HG02678 (cell line): ENCODE measurements at regions not wholly inside any gene's neighbourhood (a gene's known extent, or its start where the extent isn't known, plus 50 kb on each side); places are given as distances from the start of the nearest gene placed in this dataset.
"Not testable (repeated sequence)": the region's sequence is repeated elsewhere in the genome, so short reads cannot be mapped to it uniquely, and the experiment has no call there.

Experiments
- ATAC-seq: cut with Tn5 transposase; IDR thresholded peaks from one replicate; pipeline ENCODE4 v1.9.1; 2021; ENCODE audit warnings: mild to moderate bottlenecking, moderate library complexity; ENCODE audit not compliant: unreplicated experiment

DNA sequence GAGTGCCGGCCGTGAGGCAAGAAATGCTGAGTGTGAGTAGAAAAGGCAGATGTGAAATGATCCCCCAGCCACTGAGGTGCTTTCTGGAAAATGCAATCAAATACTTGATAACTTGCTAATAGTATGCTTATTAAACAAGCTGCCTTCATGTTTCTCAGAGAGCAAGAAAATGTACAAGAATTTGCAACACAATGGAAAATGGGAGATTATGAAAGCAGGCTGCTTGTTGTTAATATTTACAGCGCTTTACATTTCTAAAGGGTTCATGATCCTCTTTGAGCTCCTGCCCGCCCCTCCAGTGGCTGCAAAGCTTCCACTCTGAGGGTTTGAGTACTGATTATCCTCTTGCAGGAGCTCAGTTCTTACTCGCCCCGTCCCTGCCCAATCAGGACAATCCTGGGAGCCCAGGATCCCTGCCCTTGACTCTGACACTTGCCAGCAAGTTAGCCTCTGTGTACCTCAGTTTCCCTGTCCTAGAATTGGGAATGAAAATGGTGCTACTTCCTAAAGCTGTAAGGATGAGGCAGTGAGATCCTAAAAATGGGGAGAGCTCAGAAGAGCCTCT is 645.1 kb downstream of the TBC1D22A start:
- ATAC-seq, result no peak

DNA sequence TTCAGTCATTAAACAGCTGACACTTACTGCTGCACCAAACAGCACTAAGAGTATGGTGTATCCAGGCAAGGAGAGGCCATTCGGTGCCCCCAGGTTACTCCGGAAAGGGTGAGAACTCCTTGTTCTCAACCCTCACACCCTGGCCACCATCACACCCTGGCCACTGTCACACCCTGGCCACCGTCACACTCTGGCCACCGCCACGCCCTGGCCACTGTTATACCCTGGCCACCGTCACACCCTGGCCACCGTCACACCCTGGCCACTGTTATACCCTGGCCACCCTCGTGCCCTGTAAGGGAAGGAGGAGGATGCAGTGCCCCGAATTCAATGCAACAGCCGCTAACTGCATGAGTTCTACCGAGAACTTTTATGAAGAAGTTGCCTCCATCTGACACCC is 644.4 kb downstream of the TBC1D22A start:
- ATAC-seq, result no peak

DNA sequence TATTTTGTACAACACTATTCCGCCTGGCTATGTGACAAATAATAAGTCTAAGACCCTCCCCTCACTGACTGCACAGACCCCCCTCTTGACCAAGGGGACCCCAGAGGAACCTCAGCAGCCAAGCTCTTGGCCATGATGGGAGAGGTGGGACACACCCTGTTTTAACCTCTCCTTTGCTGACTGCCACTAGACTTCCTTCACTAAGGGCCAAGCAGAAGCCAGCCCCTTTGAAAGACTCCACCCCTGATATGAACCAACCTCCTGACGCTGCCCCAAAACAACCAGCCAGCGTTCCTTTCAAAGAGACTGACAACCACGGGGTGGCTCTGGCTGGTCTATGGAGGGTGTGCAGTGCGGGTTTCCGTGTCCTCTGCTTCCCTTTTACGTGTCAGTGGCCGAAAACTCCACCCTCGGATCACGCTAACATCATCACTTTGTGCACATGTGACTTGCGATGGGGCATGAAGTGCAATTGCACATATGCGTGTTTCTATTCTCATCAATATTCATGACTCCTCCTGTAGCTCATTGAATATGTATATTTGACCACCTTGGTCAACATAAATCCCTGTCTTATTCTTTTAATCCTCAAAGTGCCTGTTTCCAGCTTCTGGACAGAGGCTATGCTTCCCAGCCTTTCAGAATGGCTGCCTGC is 643.9 kb downstream of the TBC1D22A start:
- no peak for ATAC-seq

- ATAC-seq, result not testable (repeated sequence)
Measured at GRCh38 chr22:47405222-47405621, 642.8 kb downstream of the TBC1D22A start.

DNA sequence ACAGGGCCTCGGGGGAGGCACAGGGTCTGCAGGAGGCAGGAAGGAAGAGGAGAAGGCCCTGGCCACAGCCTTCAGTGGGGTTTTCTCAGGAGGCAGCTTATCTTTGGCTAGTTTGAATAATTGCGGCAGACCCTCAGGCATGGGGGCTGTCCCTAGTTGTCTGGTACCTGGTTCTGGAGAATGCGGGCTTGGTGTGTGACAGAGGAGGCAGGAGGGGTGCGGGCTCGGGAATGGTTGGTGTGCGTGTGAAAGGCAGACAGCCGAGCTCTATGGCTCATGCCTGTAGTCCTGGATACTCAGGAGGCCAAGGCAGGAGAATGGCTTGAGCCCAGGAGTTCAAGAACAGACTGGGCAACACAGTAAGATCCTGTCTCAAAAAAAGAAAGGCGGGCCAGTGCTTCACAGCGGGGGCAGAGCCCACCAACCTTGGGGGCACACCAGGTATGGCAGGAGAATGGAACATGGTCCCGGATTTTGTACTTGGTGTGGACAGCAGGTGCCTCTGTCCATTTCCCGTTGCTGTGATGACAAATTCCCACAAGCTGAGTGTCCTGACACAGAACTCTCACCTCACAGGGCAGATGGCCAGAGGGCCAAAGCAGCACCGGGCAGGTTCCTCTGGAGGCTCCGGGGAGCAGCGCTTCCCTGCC is 640.6 kb downstream of the TBC1D22A start:
- ATAC-seq, result no peak

DNA sequence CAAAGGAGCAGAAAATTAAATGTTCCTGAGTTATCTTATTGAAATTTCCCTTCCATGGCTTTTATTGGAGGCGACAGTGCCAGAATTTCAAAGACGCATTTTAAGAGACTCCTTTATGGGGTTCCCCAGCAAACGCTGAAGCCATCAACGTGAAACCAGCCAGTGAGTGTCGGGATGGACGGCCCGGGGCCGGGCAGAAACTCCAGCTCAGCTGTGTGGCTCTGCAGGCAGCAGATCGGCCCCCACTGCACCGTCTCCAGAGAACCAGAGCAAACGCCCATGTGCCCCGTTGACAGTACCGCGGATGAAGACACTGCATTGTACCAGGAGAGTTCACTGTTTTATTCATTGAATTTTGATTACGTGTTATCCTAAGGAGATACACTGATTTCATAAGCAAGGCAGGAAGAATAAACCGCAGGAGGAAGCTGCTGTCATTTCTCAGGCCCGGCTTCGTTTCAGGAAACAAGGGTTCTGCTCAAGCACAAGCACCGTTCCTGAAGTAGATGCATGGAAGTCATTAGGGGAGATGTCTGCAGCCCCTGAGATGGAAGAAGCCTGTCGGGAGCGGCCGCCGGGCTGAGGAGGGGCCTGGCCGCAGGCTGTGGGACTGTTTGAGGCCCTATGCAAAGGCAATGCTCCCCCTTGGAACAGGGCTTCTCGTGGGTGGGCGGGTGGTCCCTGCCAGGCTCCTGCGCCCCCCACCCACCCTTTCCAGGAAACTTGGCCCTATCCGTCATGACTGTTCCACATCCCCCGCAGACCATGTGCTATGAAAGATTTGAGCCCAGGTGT is 639.7 kb downstream of the TBC1D22A start:
- ATAC-seq, result no peak

GRCh38 chr22:47401592-47401898 is 639.1 kb downstream of the TBC1D22A start:
- ATAC-seq, result no peak

DNA sequence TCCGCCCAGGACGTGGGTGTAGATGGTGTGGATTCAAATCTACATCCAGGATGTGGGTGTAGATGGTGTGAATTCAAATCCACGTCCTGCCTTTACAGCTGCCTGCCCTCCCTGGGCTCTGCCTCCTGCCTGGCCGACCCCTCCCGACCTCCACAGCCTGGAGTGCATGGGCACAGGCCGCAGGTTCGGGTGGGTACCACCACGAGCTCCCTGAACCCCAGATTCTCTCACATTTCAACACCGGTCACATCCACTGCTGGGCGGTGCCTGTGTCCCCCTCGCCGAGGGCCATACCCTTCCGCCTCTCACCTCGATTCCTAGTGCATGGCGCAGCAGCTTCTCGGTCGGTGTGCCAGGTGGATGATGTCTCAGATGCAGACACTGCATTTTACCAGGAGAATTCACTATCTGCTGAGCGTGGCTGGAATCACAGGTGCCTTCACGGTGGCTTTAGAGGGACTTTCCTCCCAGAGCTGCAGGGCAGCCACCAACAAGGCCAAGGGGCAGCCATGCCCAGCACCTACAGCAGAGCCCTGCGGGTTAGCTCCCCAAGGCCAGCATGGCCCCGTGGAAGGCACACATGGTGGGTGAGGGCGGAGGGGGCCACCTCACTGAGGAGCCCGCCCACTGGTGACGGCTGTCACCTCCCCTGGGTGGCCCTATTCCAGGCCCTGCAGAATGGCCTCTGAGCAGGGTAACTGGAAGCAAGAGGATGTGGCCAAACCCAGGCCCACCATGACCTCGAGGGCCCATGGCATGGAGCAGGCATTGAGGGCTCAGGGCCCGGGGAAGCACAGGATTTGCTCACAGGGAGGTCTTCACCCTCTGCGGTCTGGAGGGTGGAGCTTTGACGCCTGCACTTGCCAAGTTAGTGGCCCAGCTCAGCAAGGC is 638.5 kb downstream of the TBC1D22A start:
- ATAC-seq, result no peak

DNA sequence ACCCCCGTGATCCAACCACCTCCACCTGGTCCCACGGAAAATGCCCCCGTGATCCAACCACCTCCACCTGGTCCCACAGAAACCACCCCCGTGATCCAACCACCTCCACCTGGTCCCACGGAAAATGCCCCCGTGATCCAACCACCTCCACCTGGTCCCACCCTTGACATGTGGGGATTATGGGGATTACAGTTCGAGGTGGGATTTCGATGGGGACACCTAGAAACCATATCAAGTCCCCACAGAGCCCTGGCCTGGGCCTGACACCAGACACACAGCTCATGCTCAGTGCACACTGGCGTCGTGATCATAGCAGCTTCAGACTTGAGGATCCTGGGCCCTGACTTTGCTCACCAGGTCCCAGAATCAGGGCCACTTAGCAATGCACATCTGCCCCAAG is 637.7 kb downstream of the TBC1D22A start:
- not testable (repeated sequence) for ATAC-seq

DNA sequence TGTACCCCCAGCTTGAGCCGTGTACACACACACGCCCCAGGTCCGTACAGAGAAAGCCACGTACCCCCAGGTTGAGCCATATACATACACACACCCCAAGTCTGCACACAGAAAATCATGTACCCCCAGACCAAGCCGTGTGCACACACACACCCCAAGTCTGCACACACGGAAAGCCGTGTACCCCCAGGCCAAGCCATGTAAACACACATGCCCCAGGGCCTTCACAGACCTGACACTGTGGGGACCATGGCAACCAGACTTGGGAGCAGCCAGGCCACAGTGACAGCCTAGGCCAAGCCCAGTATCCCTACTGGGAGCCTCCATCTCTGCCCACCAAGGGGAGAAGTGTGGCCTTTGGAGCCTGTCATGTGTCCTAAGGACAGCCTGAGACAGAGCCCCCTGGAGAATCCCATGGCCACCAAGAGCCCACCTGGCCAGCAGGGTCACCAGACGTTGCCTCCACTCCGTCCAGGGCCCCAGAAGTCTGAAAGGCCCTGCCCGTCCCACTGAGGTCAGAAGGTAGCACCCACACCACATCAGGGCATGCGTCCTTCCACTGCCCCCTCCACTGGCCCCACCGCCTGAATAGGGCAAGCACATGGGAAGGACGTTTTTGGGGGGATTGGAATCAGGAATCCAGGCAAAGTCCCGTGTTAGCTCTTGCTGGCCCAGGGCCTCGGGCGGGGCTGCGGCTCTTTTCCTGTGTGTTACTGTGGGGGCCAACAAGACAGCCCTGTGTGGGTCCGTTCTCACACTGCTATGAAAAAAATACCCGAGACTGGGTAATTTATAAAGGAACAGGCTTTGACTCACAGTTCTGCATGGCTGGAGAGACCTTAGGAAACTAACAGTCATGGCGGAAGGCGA is 636.7 kb downstream of the TBC1D22A start:
- no peak for ATAC-seq

- no peak for ATAC-seq
Measured at GRCh38 chr22:47398491-47398890, 636.0 kb downstream of the TBC1D22A start.

DNA sequence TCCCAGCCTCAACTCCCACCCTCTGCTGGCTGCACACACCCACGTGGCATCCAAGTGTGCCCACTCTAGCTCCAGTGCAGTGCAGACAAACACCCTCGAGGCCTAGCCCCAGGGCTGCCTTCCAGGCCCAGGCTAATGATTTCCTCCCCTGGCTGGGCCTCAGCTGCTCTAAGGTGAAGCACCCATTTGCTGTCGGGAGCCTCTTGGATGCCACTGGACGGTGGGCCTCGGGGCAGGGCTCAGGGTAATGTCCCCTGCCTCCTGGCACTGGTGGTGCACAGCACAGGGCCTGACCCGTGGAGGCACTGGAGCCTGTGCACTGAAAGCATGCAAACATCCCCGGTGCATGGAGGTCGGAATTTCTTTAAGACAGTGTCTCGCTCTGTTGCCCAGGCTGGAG is 635.2 kb downstream of the TBC1D22A start:
- ATAC-seq, result no peak

DNA sequence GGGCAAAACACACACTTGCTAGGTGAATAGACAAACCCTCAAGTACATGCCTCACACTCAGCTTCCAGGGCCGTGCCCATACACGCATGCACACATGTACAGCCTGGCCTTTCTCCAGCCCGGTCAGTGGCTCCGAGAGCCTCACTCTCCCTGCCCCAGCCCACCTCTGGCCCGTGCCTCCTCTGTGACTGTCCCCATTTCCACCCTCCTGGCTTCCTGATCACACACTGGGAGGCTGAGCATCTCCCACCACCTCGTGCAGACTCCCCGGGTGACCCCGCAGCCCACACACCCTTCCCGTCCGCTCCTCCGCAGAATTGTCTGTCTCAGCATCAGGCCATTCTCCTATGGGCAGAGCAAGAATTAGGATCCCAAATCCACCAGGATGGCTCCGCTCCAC is 634.1 kb downstream of the TBC1D22A start:
- no peak for ATAC-seq

- ATAC-seq, result no peak
Measured at GRCh38 chr22:47396105-47396504, 633.7 kb downstream of the TBC1D22A start.

- ATAC-seq, result no peak
Measured at GRCh38 chr22:47395481-47395880, 633.0 kb downstream of the TBC1D22A start.

DNA sequence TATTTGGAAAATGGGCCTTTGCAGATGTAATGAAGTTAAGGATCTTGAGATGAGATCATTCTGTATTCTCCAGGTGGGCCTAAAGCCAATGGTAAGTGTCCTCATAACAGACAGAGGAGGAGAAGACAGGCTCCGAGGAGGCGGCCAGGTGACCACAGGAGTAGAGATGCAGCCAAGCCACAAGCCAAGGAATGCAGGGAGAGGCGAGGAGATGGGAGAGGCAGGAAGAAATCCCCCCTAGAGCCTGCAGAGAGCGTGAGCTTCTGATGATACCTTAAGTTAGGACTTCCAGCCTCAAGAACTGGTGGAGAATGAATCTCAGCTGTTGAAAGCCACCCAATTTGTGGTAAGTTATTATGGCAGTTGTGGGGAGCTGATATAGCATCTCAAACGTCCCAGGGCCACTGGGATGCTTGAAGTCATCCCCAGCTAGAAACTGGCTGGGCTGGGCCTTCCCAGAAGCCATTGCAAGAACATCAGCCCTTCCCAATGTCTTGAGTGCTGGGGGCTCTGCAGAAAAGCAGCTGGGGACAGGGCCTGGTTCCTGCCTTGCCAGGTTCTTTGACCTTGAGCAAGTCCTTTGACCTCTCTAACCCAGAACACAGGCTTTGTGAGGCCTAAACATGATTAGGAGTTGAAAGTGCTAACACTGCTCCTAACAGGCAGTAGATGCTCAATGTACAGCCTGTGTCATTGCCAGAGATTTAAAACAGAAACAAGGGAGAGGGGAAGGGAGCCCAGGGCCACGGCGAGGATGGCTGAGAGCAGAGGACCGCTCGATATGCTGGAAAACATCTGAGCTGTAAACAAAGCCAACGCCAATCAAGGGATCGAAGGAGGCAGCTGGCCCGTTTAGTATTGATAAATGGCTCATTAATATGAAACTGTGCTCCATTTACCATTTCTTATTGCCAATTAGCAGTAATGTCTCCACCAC is 632.3 kb downstream of the TBC1D22A start:
- ATAC-seq, result no peak

GRCh38 chr22:47393191-47393590 is 630.7 kb downstream of the TBC1D22A start:
- no peak for ATAC-seq

DNA sequence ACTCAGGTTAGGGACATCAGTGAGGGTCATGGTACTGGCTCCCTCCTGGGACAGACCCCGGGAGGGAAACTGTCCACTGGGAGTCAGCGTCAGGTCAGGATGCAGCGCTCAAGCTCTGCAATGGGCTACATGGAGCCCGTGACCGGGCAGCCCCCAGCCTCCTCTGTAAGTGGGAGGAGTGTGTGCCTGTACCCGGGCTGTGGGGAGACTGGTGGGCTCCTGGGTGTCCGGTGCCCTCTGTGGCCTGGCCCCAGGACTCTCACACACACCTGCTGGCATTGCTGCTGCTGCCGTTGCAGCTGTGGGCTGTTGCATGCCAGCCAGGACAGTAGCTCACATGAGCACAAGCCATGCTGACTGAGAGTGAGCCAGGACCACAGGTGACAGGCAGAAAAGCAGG is 630.3 kb downstream of the TBC1D22A start:
- ATAC-seq, result no peak

- ATAC-seq, result no peak
Measured at GRCh38 chr22:47392054-47392347, 629.6 kb downstream of the TBC1D22A start.
